HG03159 (cell line): ENCODE measurements at regions not wholly inside any gene's neighbourhood (a gene's known extent, or its start where the extent isn't known, plus 50 kb on each side); places are given as distances from the start of the nearest gene placed in this dataset.

Experiments
- ATAC-seq: cut with Tn5 transposase; IDR thresholded peaks from one replicate; pipeline ENCODE4 v1.9.1; 2021; ENCODE audit warnings: mild to moderate bottlenecking, moderate library complexity; ENCODE audit not compliant: unreplicated experiment

DNA sequence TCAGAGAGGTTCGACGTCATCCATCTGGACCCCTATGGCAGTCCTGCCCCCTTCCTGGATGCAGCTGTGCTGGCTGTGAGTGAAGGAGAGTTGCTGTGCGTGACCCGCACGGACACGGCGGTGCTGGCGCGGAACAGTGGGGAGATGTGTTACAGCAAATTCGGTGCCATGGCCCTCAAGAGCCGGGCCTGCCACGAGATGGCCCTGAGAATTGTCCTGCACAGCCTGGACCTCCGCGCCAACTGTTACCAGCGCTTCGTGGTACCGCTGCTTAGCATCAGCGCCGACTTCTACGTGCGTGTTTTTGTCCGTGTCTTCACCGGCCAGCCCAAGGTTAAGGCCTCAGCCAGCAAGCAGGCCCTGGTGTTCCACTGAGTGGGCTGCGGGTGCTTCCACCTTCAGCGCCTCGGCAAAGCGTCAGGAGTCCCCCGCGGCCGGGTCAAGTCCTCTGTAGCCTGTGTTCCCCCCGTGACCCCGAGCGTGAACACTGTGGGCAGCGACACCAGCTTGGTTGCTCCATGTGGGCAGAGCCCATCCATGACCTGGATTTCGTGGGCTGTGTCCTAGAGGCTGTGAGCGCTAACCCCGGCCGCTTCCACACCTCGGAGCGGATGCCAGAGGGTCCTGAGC lies 186.7 kb upstream of the SLITRK2 start:
- no peak for ATAC-seq

DNA sequence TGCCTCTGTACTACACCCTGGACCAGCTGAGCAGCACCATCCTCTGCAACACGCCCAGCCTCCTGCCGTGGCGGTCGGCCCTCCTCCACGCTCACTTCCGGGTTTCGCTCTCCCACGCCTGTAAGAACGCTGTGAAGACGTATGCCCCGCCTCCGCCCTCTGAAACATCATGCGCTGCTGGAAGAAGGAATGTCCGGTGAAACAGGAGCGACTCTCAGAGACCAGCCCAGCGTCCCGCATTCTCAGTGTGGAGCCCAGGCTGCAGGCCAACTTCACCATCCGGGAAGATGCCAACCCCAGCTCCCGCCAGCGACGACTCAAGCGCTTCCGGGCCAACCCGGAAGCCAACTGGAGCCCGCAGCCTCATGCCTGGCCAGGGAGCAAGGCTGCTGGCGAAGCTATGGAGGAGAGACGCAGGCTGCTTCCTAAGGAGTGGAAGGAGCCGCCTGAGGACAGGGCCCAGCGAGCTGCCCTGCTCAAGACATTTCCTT lies 186.1 kb upstream of the SLITRK2 start:
- no peak for ATAC-seq

DNA sequence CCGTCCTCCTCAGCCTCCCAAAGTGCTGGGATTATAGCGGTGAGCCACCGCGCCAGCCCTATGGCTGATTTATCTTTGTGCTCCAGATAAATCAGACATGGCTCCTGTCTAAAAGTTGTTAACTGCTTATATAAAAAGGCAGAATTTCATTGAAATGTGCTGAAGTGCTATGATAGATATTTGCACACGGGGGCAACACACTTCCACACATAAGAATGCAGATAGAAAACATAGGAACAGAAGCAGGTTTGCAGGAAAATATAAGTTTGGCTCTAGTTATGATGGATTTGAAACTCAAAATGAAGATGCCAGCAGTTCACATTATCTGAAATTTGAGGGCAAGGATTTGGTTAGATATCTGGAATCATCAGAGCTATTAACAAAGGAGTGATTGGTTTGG lies 163.1 kb upstream of the SLITRK2 start:
- ATAC-seq = no peak

DNA sequence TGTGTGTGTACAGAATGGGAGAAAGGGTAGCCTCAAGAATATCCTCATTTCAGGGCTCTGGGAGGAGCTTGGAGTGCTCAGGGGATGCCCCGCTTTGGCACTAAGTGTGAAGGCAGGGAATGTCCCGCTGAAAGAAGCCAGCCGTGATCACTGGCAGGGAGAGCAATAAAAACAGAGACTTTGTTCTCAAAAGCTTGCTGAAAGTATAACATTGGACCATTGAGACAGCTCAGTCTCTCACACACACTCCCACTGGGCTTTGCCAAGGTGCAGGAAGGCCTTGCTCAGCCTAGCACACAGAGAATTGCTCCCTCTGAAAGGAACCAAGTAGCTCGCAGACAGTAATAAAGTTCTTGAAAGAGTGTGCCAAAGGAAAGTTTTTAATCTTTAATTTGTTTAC lies 143.8 kb upstream of the SLITRK2 start:
- no peak for ATAC-seq

DNA sequence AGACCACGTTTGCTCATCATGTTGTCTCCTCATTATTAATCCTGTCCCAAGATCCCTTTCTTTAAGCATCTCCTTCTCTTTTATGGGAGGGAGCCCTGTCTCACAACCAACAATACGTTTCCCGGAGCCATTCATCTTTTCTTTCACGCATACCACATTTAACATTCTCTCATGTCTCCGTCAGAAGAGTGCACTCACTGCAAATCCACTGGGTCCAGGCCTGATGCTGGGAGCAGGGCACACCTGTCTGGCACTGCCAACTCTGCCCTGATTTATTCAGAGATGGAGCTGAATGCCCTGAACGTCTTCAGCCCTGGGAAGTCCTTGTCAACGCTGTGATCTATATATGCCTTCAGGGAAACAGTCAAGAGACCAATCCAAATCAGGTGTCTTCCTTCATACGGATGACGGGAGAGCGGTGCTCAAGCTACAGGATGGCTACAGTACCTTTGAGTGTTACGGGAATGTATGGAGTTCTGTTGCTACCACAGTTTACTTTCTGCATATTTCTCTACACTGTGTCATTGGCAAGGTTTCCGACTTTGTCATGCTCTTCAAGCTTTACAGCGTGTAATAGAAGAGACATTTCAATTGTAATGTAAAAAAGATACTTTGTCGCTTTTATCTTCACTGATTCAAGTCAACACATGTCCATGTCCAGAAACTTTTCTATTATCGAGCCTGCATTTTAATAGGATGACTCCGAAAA lies 140.4 kb upstream of the SLITRK2 start:
- no peak for ATAC-seq

DNA sequence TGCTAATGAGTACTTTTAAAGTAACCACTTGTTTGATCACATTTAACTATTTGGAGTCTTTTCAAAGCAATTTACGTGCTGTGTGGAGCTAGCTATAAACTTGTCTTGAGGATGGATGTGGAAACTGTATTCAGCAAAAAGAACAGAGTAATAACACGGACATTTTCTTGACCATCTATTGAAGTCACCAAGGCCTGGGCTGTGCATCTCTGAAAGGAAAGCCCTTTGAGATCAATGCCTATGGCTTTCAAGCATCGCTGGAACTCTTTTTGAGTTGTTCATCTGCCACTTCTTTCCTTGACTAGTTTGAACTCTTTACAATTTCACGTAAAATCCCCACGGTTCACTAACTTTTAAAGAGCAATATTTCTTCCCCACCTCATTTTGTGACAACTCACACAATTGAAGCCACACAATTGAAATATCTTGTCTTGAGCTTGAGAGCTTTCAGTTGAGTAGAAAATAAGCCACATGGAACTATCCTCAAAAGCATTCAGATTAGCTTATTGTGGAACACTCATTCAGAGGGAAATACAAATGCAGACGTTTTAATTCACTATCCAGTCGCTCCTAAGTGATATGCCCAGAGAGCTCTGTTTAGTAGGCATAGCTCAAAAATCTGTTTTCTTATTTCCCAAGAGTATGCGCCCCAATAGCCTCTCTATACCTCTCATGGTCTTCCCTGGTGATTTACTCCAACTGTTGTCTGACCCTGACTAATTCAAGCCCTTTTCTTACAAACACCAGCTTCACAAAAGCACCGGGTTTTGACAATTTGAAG lies 134.9 kb upstream of the SLITRK2 start:
- ATAC-seq = no peak

DNA sequence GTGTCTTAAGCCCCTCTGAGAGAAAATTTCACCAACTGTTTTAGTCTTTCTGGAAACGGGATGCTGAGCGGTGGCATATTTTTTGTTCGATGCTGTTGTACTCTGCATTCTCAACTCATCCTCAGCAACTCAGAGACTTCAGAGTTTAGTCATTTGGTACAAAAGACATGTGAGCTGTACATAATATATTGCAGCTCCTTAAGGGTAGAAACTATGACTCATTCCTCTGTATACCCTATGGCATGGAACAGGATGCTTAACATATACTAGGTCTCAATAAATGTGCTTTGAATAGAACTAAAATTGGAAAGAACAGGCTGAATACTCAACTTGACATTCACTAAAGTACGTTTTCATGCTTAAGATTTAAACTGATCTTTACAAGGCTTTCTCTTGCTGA lies 130.5 kb upstream of the SLITRK2 start:
- ATAC-seq = no peak

DNA sequence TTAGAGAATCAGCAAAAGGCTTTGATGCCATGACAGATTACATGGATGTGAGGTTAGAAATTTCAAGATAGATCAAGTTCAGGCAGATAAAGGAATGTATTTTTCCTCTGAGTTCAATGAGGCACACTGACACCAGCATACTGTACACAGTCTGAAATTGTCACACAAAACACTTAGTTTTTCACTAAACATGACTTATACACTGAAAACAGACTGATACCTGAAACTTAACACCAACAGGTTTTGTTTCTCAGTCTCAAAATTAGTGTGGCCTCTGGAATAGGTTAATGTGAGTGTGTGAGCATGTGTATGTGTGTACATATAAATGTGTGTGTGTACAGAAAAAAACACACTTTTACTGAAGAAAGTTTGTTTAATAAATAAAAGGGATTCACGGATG lies 129.9 kb upstream of the SLITRK2 start:
- no peak for ATAC-seq

DNA sequence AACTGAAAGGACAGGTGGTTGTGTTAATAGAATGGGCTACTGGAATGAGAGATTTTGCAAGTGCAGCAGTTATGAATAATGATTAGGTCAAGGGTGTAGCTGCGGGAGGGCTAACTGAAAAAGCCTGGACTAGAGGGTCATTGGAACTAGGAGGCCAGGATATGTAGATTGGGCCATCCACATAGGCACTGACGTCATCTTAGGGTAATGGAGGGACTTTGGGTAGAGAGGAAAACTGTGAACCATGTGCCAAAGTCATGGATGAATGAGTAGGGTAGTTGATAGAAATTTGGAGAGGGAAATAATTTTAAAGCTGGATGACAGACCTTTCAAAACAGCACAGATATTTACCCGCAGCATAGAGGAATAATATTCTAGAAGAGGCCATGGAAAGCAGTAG lies 123.6 kb upstream of the SLITRK2 start:
- no peak for ATAC-seq

DNA sequence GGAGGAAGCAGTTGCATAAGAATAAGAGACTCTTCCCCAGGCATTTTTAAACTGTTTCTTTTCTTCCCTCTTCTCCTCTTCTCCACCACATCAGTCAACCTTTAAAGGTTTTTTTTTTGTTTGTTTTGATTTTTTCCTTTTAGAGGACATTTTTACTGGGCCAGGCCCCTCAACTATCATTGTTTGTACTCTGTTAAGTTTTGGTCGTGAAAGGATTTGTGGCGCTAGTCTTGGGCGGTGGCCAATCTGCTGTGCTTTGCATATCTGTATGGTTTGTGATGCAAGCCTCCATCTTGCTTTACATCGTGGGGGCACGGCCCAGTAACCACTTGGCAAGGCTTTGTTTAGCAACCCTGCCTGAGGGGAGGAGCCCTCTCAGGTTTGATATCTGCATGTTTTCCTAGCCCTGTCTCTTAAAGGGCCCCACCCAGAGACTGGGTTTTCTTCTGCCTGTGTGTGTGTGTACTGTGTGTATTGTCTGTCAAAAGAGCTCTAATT lies 101.9 kb upstream of the SLITRK2 start:
- ATAC-seq = no peak

DNA sequence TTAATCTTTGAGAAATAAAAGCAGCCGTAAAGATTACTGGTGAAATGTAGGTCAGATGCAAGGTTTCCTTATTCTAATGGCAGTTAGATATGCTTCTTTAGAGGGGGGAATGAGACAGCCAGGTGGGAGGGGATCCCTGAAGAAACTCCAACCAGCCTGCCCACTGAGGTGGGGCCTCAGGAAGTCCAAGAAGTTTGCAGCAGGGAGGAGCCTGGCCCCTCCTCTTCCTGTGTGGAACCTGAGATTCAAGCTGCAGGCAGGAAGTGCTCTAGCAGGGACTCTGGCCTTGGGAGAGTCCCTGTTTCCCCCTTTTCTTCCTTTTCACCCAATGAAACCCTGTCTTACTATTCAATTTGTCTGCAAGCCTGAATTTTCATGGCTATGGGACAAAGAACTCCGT lies 101.4 kb upstream of the SLITRK2 start:
- ATAC-seq = no peak

DNA sequence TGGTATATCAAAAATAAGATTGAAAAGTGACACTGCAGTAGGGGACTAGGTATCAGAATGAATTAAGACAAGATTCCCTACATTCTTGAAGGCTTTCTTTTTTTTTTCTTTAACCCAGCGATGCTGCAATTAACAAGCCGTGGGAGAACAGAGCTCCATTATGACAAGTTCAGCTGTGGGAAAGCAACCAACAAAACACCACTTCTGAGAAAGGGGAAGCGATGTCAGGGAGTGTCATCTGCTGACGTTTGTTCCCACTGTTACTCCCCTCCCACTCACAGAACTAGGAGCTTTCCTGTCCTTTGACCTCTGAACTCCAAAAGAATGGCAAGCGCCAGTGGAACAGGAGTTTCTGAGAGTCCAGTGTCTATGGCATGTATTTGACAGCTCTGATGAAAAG lies 90.2 kb upstream of the SLITRK2 start:
- ATAC-seq = no peak

DNA sequence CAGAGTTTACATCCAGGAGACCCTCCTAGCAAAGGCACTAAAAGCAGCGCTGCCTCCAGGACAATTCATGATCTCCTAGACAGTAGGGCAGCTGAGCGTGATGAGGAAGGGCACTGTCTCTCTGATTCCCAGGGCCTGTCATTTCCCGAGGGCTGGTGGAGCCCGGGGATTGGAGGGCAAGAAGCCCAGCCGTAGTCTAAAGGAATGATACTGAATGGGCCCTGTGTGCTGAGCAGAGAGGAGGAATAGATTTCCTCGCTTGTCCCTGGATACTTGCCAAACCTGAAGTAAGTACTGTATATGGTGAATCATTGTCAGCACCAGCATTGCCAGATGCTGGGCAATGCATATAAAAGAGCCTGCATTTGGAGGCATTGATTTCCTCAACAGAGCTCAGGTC lies 88.0 kb upstream of the SLITRK2 start:
- no peak for ATAC-seq

DNA sequence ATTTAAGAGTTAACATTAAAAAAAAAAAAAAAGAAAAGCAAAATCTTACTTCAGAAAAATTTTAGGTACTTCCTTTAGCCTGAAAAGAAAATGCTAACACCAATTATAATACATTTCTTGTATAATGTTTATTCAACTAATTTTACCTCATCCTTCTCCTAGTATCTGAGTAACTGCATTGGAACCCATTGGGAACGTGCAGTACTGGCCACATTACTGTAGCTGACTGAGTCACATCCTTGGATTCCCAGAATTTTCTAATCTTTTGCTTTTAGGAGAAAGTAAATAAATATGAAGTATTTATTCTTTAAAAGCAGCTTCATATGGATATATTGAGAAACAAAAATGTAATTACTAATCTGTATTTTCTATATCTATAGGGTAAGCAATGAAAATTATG lies 82.6 kb upstream of the SLITRK2 start:
- no peak for ATAC-seq

DNA sequence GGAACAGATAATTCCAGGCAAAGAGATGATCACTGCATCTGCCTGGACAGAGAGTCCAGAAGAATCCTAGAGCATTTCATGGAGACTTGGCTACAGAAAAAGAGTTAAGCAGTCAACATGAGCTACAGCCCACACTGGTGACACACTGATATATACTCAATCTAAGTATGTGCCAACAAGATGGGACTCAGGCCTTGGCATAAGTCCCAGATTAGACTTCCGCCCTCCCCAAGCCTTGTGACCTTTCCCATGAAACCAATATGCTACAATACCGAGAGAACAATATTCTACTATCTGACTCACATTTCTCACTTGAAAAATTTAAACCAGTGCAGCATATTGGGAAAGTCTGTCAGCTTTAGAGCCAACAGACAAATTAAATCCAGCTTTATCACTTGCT lies 65.7 kb upstream of the SLITRK2 start:
- no peak for ATAC-seq
